Glomerular endothelial cell (primary cell): ENCODE measurements at regions not wholly inside any gene's neighbourhood (a gene's known extent, or its start where the extent isn't known, plus 50 kb on each side); places are given as distances from the start of the nearest gene placed in this dataset.

Source experiments
- DNase-seq: peaks from one replicate; pipeline ENCODE4 v3.0.0-alpha.2; 2011; ENCODE audit warnings: low read depth, low spot score; ENCODE audit errors: extremely low read depth

DNA sequence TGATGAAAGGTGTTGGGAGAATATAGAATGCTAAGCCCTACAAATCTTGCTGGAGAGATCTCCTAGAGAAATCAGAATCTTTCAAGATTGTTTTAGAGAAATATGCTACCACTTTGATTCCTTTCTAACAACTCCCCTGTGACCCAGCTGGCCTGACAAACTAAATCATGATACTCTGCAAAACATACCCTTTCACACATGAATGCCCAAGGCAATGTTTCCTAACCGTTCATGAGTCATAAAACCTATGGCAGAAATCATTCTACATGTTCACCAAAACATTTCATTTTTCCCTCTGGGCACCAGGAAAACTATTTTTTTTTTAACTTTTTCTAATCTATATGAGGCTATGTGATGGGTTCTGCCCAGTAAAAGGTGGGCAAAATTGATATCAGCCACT lies 77.8 kb upstream of the SETBP1 start:
- no peak for DNase-seq

DNA sequence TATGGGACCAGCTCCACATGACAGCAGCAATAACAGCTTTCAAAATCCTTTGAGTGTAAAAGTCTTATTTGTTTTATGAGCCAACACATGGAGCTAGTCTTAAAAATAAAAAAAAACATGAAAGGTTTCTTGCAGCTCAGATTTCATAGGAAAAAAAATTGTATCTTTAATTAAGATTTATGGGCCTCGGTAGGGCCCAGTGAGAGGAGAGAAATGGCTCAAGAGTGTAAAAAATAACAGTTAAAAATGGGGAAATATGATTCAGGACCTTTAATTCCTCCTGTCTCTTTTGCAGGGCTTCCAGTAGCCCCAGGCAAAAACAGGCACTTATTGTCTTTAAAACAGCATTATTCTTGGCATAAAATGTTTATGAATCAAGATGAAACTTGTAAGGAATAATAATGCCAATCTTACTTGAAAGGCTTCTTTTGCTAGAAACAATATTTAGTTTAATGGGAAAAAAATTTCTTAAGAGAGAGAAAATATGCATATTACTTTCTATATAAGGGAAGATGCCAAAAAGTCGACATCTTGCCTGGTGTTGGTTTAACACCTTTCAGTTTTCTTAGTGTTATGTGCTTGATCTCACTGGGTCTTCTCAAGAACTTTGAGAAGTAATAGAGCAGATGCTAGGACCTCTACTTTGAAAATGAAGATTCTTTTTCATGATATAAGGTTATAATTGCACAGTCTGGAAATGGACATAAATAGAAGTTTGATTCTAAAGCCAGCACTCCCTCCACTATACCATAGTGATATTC lies 71.3 kb upstream of the SETBP1 start:
- DNase-seq, result no peak

DNA sequence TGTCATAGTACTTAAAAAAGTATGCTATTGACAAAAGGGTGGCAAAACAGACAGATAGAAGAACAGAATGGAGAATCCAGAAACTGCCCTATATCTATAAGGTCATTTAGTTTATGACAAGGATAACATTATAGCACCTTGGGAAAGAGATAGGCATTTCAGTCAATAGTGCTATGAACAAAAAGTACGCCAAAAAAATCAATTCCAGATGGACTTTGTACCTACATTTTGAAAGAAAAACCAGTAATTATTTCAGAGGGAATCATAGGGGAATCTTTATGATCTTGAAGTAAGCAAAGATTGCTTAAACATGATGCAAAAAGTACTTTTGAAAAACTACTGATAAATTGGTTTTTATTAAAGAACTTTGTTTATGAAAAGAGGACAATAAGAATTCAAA lies 59.9 kb upstream of the SETBP1 start:
- no peak for DNase-seq

DNA sequence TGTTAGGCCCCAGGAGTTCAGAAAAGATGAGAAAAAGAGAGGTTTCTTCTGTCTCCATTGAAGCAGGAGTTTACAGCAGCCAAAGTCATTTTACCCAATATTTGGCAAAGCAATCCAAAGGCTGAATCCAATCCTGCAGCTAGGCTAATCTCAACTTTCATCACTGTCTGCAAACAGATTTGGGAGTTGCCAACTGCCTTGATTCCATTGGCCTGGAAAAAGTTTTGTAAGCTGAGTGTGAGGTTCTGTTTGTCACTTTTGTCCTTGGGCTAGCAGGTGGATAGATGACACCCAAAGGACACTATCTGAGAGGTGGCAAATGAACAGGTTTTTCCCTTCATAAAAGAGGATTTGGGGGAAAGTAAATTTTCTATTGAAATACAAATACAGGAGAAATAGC lies 56.6 kb upstream of the SETBP1 start:
- DNase-seq, result no peak

DNA sequence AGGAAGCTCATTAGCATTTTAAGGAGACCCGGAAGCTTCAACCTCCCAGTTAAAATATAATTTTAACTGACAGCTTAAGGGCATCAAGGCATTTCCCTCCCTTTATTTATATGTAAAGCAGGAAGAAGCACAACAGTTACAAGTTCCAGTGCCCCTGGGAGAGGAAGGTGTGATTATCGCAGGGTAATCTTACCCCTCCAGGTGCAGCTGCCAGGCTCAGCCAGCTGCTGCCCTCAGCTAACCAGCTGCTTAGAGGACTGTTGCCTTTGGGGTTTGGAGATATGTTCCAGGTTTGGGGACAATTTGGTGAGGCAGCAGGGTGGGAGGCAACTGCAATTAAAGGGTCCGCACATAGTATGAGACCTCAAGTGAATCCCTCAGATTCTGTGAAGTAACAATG lies 55.3 kb upstream of the SETBP1 start:
- DNase-seq, result no peak

DNA sequence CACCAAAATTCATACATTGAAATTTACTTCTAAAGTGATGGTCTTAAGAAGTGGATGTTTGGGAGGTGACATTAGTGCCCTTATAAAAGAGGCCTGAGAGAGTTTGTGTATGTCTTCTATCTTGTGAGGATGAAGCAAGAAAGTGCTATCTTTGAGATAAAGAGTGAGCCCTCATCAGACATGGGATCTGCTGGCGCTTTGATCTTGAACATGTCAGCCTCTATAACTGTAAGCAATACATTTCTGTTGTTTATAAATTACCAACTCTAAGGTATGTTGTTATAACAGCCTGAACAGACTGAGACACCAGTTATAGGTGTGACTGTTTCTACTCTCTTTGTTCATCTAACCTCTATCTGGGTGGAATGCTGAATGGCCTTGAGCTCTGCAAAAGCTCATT lies 54.5 kb upstream of the SETBP1 start:
- DNase-seq, result no peak

DNA sequence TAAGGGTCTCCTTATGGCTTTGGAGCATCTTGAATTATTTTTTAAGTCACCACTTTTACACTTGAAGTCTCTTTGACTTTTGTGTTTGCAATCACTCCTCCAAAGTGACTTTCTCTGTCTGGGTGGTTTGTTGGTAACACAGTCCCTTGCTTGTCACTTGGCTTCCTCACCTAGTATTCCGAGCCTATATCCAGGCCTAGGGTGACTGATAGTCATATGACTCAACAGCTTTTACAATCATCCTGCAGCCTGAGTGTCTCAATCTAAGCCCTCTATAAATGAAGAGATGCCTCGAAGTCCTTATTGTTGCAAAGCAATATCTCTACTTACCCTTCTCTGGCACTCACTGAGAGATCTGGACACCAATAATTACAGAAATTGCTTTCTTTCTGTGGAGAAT lies 53.9 kb upstream of the SETBP1 start:
- no peak for DNase-seq

DNA sequence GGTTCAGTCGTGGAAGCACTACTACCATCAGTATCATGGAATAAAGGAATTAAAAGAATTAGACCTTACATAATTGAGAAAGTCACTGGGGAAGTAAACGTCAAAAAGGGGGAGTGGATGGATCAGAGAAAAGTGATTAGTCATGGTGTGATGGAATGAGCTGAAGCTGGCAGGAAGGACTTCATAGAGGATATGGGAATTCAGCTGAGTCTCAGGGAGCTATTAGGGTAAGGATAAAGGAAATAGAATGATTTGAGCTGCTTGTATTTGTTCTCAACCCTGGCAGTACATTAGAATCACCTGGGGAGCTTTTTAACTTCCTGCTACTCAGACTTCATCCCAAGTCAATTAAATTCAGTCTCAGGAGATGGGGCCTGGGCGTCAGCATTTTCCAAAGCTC lies 53.4 kb upstream of the SETBP1 start:
- DNase-seq, result no peak

DNA sequence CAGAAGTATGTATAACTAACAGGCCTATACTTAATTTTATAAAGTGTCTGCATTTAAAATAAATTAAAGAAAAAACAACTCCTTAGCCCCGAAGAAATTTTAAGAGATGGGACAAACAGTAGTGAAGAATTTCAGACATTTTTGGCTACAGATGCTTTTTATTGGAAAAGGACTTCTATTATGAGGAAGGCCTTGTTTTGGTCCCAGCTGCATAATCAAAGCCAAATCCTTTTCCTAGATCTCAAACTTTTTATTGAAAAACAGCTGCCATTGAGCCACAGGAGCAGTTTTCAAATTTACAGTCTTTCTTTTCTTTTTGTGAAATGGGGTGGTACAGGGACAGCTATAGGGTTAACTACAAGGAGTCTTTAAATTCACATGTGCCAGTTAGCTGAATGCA lies 51.3 kb upstream of the SETBP1 start:
- DNase-seq, result no peak

DNA sequence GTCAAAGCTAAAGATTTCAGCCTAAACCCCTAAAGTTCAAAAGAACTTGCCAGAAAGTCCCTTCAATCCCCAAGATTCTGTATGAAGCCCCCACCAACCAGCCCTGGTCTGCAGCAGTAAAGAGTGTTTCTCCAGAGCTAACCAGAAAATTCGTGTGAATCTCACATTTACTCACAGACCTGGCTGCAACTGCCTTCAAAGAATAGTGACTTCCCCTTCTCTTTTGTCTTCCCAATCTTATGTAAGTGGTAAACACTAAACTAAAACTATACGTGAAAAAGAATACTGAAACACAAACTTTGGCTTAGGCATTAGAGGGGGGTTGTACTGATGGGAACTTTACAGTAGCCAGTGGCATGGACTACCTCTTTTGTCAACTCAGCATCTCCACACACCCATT lies 50.6 kb upstream of the SETBP1 start:
- no peak for DNase-seq
